ENCODE measurements at regions not wholly inside any gene's neighbourhood (a gene's known extent, or its start where the extent isn't known, plus 50 kb on each side); places are given as distances from the start of the nearest gene placed in this dataset.

- TF ChIP-seq, protein P1, sequence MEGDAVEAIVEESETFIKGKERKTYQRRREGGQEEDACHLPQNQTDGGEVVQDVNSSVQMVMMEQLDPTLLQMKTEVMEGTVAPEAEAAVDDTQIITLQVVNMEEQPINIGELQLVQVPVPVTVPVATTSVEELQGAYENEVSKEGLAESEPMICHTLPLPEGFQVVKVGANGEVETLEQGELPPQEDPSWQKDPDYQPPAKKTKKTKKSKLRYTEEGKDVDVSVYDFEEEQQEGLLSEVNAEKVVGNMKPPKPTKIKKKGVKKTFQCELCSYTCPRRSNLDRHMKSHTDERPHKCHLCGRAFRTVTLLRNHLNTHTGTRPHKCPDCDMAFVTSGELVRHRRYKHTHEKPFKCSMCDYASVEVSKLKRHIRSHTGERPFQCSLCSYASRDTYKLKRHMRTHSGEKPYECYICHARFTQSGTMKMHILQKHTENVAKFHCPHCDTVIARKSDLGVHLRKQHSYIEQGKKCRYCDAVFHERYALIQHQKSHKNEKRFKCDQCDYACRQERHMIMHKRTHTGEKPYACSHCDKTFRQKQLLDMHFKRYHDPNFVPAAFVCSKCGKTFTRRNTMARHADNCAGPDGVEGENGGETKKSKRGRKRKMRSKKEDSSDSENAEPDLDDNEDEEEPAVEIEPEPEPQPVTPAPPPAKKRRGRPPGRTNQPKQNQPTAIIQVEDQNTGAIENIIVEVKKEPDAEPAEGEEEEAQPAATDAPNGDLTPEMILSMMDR (IDR thresholded peaks at IDR 0.05; ENCODE audit: insufficient read depth, low read depth, low read length): no peak
- TF ChIP-seq EZH2 (IDR thresholded peaks at IDR 0.05; ENCODE audit: insufficient read depth, low read length): no peak
Observed at GRCh38 chr14:38056270-38056669, 151.4 kb upstream of the SSTR1 start.

Data from astrocyte (in vitro differentiated cells and primary cell).